ENCODE measurements at regions not wholly inside any gene's neighbourhood (a gene's known extent, or its start where the extent isn't known, plus 50 kb on each side); places are given as distances from the start of the nearest gene placed in this dataset.

DNA sequence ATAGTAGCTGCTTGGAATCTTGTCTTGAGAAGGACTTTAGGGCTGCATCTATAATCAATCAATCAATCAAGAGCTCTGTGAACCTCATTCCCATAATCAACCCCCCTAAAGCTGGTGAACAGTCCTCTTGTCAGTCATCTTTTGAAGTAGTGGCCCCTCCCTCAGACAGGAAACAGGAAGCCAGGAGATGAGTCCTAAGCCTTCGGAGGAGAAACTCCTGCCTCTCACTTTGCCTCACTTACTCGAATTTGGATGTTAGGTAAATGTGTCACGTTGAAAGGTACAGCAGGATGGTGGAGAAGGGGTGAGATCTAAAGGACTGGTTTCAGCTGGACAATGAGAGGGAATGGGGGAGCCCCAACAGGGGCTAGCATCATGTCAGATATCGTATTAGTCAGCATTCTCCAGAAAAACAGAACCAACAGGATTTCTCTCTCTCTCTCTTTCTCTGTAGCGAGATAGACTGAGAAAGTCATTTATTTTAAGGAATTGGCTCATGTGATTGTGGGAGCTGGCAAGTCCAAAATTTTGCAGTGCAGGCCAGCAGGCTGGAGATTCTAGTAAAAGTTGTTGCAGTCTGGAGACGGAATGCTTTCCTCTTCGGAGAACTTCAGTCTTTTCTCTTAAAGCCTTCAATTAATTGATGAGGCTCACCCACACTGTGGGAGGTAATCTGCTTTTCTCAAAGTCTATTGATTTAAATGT lies 144.4 kb upstream of the PWP1 start:
- DNase-seq (ENCODE audit: insufficient read length, low spot score, missing footprints), result no peak
- Histone ChIP-seq H3K27ac (ENCODE audit: low read depth, low read length) (no peak overlapping the region), H3K79me2 (ENCODE audit: insufficient read depth, low read length) (no peaks in the 10 kb centered on the region), H3K27me3 (ENCODE audit: insufficient read depth, low read length) (no peaks in the 10 kb centered on the region), H3K9me3 (ENCODE audit: low read depth, low read length) (no peaks in the 10 kb centered on the region), H3K4me1 (ENCODE audit: insufficient read depth, low read length) (no peaks in the 10 kb centered on the region), H3K4me3 (ENCODE audit: insufficient read depth, low read length) (no peak overlapping the region), H4K20me1 (ENCODE audit: insufficient read depth, low read length) (no peaks in the 10 kb centered on the region), H3K4me2 (ENCODE audit: insufficient read depth, low read length) (no peak overlapping the region), H2AFZ (ENCODE audit: low read length) (no peak overlapping the region), H3K36me3 (ENCODE audit: insufficient read depth, low read length) (no peaks in the 10 kb centered on the region)
- TF ChIP-seq, protein P1, sequence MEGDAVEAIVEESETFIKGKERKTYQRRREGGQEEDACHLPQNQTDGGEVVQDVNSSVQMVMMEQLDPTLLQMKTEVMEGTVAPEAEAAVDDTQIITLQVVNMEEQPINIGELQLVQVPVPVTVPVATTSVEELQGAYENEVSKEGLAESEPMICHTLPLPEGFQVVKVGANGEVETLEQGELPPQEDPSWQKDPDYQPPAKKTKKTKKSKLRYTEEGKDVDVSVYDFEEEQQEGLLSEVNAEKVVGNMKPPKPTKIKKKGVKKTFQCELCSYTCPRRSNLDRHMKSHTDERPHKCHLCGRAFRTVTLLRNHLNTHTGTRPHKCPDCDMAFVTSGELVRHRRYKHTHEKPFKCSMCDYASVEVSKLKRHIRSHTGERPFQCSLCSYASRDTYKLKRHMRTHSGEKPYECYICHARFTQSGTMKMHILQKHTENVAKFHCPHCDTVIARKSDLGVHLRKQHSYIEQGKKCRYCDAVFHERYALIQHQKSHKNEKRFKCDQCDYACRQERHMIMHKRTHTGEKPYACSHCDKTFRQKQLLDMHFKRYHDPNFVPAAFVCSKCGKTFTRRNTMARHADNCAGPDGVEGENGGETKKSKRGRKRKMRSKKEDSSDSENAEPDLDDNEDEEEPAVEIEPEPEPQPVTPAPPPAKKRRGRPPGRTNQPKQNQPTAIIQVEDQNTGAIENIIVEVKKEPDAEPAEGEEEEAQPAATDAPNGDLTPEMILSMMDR (IDR thresholded peaks at IDR 0.05; ENCODE audit: extremely low read depth, low read depth, low read length), result no peak

DNA sequence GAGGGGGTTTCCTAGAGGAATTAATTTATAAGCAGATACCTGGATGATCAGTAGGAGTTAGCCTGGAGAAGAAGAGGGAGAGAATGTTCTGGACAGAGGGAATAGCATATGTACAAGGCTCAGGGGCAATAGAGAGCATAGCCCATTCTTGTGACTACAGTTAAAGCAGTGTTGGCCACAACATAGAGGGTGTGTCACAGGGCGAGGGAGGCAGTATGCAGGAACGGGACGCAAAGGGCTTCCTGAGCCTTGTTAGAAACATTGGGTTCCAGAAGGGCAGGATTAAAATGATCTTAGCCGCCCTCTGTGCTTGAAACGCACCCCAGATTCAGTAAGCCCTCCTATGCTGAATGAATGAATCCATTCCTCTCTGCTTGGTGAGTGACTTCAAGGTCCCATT lies 142.2 kb upstream of the PWP1 start:
- no peaks in the 10 kb centered on the region for H3K9me3 ChIP-seq (ENCODE audit: low read depth, low read length)
- no peaks in the 10 kb centered on the region for H3K36me3 ChIP-seq (ENCODE audit: insufficient read depth, low read length)
- H3K27ac ChIP-seq (ENCODE audit: low read depth, low read length), result no peak overlapping the region
- DNase-seq (ENCODE audit: insufficient read length, low spot score, missing footprints), result no peak
- no peak overlapping the region for H3K4me2 ChIP-seq (ENCODE audit: insufficient read depth, low read length)
- H3K79me2 ChIP-seq (ENCODE audit: insufficient read depth, low read length), result no peaks in the 10 kb centered on the region
- H3K4me1 ChIP-seq (ENCODE audit: insufficient read depth, low read length), result no peaks in the 10 kb centered on the region
- no peaks in the 10 kb centered on the region for H3K27me3 ChIP-seq (ENCODE audit: insufficient read depth, low read length)
- no peak overlapping the region for H2AFZ ChIP-seq (ENCODE audit: low read length)
- no peak overlapping the region for H3K4me3 ChIP-seq (ENCODE audit: insufficient read depth, low read length)
- TF ChIP-seq, protein P1 (IDR thresholded peaks at IDR 0.05; ENCODE audit: extremely low read depth, low read depth, low read length), result no peak
- no peaks in the 10 kb centered on the region for H4K20me1 ChIP-seq (ENCODE audit: insufficient read depth, low read length)

DNA sequence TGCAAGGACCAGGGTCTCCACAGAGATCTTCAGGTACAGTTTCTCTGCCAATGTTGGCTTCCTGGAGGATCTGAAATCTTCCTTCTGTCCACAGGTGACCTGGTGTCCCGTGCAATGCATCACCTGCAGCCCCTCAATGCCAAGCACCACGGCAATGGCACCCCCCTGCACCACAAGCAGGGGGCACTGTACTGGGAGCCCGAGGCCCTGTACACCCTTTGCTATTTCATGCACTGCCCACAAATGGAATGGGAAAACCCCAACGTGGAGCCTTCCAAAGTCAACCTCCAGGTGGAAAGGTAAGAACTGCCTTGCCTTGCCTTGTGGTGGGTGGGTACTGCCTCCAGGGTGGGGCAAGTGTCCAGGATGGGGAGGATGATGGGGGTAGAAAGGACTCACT lies 141.8 kb upstream of the PWP1 start:
- no peaks in the 10 kb centered on the region for H3K9me3 ChIP-seq (ENCODE audit: low read depth, low read length)
- no peaks in the 10 kb centered on the region for H4K20me1 ChIP-seq (ENCODE audit: insufficient read depth, low read length)
- no peak overlapping the region for H3K4me2 ChIP-seq (ENCODE audit: insufficient read depth, low read length)
- H3K4me1 ChIP-seq (ENCODE audit: insufficient read depth, low read length), result no peaks in the 10 kb centered on the region
- H3K27me3 ChIP-seq (ENCODE audit: insufficient read depth, low read length), result no peaks in the 10 kb centered on the region
- no peak for DNase-seq (ENCODE audit: insufficient read length, low spot score, missing footprints)
- no peaks in the 10 kb centered on the region for H3K36me3 ChIP-seq (ENCODE audit: insufficient read depth, low read length)
- no peak overlapping the region for H3K4me3 ChIP-seq (ENCODE audit: insufficient read depth, low read length)
- no peaks in the 10 kb centered on the region for H3K79me2 ChIP-seq (ENCODE audit: insufficient read depth, low read length)
- TF ChIP-seq, protein P1 (IDR thresholded peaks at IDR 0.05; ENCODE audit: extremely low read depth, low read depth, low read length), result no peak
- no peak overlapping the region for H2AFZ ChIP-seq (ENCODE audit: low read length)
- no peak overlapping the region for H3K27ac ChIP-seq (ENCODE audit: low read depth, low read length)

DNA sequence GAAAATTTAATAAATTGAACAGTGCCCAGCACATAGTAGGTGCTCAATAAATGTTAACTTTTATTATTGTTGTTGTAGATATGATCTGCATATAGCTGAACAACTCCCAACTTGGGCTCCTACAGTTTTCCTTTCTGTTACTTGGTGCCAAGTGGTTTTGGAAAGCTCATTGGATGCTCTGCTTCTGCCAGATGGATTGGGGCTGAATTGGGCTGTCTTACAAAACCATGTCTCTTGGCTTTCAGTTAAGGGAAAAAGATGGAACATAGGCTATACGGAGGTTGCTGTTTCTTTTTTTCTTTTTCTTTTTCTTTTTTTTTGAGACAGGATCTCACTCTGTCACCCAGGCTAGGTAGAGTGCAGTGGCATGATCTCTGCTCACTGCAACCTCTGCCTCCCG lies 140.7 kb upstream of the PWP1 start:
- H3K4me1 ChIP-seq (ENCODE audit: insufficient read depth, low read length), result no peaks in the 10 kb centered on the region
- TF ChIP-seq, protein P1 (IDR thresholded peaks at IDR 0.05; ENCODE audit: extremely low read depth, low read depth, low read length), result no peak
- no peaks in the 10 kb centered on the region for H3K79me2 ChIP-seq (ENCODE audit: insufficient read depth, low read length)
- no peaks in the 10 kb centered on the region for H4K20me1 ChIP-seq (ENCODE audit: insufficient read depth, low read length)
- no peak overlapping the region for H2AFZ ChIP-seq (ENCODE audit: low read length)
- H3K27ac ChIP-seq (ENCODE audit: low read depth, low read length), result no peak overlapping the region
- no peak for DNase-seq (ENCODE audit: insufficient read length, low spot score, missing footprints)
- H3K27me3 ChIP-seq (ENCODE audit: insufficient read depth, low read length), result no peaks in the 10 kb centered on the region
- no peaks in the 10 kb centered on the region for H3K36me3 ChIP-seq (ENCODE audit: insufficient read depth, low read length)
- H3K9me3 ChIP-seq (ENCODE audit: low read depth, low read length), result no peaks in the 10 kb centered on the region
- no peak overlapping the region for H3K4me3 ChIP-seq (ENCODE audit: insufficient read depth, low read length)
- no peak overlapping the region for H3K4me2 ChIP-seq (ENCODE audit: insufficient read depth, low read length)
